HG03175 (cell line): ENCODE measurements at regions not wholly inside any gene's neighbourhood (a gene's known extent, or its start where the extent isn't known, plus 50 kb on each side); places are given as distances from the start of the nearest gene placed in this dataset.
"Not testable (repeated sequence)": the region's sequence is repeated elsewhere in the genome, so short reads cannot be mapped to it uniquely, and the experiment has no call there.

Experiments used
- ATAC-seq: cut with Tn5 transposase; IDR thresholded peaks from one replicate; pipeline ENCODE4 v1.9.1; 2021; ENCODE audit warnings: mild to moderate bottlenecking, moderate library complexity; ENCODE audit not compliant: unreplicated experiment

DNA sequence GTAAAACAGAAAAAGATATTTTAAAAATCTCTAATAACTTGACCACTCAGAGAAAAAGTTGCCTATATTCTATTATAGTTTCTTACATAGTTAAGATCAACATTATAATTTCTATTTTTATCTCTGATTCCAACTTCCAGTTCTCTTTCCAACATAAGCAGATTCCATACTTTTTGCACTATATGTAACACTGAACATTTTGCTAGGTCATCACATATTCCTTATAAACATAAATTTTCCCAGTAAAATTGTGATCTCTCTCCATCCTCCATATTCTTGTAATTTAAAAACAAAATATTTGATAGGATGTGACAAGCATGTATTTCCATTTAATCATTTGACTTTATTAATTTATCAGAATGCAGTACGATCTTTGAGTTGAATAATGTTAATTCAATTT lies 170.4 kb upstream of the THSD7A start:
- no peak for ATAC-seq

- no peak for ATAC-seq
These were observed 172.6 kb upstream of the THSD7A start for GRCh38 chr7:12004581-12004980.

DNA sequence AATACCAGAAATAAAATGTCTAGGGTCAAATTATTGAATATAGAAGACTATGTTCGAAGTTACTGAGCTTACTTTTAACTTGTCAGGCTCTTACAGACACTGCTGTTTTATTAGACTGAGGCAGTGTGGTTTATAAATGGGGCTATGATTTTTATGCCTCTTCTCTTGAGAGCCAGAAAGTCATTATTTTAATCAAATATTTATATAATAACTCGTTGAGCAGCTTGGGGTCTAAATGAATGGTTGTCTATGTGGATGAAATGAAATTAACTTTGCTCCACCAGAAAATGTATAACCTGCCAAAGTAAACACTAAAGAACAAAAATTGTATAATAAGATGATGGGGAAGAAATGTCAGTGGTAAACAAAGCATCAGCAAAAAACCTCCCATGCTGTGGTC lies 175.6 kb upstream of the THSD7A start:
- ATAC-seq = no peak

- no peak for ATAC-seq
These were observed 182.0 kb upstream of the THSD7A start for GRCh38 chr7:12013983-12014382.

- no peak for ATAC-seq
These were observed 184.4 kb upstream of the THSD7A start for GRCh38 chr7:12016439-12016838.

- no peak for ATAC-seq
These were observed 185.0 kb upstream of the THSD7A start for GRCh38 chr7:12017046-12017445.

GRCh38 chr7:12022011-12022410 lies 189.1 kb upstream of the TMEM106B start:
- not testable (repeated sequence) for ATAC-seq

GRCh38 chr7:12025246-12025645 lies 185.8 kb upstream of the TMEM106B start:
- no peak for ATAC-seq

DNA sequence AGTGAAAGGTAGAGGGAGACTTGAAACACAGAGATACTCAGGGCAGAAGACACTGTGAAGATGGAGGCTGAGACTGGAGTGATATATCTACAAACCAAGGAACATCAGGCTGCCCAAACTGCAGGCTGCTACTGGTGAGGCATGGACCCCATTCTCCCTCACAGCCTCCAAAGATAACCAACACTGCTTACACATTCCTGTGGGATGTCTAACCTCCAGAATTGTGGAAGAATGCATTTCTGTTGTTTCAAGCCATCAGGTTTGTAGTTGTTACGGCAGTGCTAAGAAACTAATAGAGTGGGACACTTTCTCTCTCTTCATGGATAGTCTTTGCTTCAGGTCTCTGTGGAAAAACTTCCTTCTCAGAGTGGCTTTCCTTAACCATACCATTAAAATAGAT lies 182.6 kb upstream of the TMEM106B start:
- ATAC-seq = no peak

GRCh38 chr7:12030116-12030515 lies 181.0 kb upstream of the TMEM106B start:
- ATAC-seq = no peak

DNA sequence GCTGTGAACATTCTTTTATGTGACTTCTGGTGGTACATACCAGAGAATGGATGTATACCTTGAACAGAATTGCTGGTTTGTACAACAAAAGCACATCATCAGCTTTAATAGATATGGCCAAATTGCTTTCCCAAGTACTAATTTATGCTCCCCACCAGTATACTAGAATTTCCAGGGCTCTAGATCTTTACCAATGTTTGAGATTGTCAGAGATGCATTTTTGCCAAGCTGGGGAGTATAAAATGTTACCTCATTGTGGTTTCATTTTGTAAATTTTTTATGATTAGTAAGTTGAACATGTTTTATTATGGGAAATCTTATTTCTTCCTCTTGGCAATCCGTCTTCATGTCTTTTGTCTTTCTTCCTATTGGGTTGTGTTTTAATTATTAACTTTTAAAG lies 179.9 kb upstream of the TMEM106B start:
- ATAC-seq = no peak

GRCh38 chr7:12031638-12032037 lies 179.5 kb upstream of the TMEM106B start:
- no peak for ATAC-seq

DNA sequence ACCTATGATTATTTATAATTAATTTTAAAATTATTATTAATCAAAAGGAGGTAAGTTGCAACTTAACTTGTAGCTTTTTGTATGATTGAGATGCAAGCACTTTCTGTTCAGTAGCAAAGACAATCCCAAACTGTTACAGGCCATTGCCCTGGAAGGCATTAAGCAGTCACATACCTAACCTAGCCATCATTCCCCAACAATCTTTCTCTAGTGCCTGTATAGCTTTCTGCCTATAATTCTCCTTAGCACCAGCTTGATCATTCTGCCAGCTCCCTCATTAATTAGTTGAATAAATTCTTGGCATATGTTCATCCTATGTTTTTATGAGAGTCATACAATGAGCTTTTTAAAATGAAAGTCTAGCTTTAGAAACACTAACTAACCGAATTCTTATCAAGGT lies 178.9 kb upstream of the TMEM106B start:
- no peak for ATAC-seq

- ATAC-seq = not testable (repeated sequence)
These were observed 167.6 kb upstream of the TMEM106B start for GRCh38 chr7:12043457-12043856.

DNA sequence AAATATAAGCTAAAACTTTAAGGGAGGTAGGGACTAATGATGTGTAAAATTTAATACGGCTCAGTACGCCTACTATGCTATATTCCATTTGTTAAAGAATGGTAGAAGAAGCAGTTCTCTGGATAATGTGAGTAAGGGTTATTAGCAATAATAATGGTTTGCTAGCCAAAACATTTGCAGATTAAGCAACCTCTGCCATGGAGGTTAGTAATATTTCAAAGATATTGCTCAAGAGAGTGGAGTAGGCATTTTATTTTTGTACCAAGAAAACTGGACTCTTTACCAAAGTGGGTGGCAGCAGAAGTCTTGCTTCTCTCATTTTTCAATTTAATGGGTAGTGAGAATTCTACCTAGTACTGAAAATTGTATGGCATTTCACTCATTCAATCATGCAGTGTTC lies 158.9 kb upstream of the TMEM106B start:
- ATAC-seq = no peak

- no peak for ATAC-seq
These were observed 157.5 kb upstream of the TMEM106B start for GRCh38 chr7:12053561-12053960.

DNA sequence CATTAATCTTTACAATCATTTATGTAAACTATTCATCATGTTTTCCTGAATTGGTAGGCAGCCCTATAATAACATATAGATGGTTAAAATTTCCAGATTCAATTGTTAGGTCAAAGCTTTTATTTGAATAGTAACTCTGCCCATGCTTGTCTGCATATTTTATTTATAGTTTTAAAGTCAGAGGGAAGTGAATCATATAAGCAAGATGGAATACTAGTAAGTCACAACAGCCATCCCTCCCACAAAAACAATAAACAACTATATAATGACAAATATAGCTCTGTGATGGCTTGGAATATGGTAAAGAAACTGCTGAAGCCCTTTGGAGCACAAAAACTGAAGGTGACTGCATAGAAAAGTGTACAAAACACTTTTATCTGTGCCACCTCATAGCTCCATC lies 156.3 kb upstream of the TMEM106B start:
- no peak for ATAC-seq

DNA sequence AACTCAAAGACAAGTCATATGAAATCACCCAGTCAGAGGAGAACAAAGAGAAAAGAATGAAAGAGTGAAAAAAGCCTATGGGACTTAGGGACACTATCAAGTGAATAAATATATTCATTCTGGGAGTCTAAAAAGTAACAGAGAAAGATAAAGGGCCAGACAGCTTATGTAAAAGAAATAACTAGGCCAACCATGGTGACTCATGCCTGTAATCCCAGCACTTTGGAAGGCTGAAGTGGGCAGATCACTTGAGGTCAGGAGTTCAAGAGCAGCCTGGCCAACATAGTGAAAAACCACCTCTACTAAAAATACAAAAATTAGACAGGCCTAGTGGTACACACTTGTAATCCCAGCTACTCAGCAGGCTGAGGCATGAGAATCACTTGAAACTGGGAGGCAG lies 154.7 kb upstream of the TMEM106B start:
- no peak for ATAC-seq

- ATAC-seq = no peak
These were observed 154.1 kb upstream of the TMEM106B start for GRCh38 chr7:12056977-12057376.

- ATAC-seq = peak; percentile 58
These were observed 149.0 kb upstream of the TMEM106B start for GRCh38 chr7:12062062-12062461.

DNA sequence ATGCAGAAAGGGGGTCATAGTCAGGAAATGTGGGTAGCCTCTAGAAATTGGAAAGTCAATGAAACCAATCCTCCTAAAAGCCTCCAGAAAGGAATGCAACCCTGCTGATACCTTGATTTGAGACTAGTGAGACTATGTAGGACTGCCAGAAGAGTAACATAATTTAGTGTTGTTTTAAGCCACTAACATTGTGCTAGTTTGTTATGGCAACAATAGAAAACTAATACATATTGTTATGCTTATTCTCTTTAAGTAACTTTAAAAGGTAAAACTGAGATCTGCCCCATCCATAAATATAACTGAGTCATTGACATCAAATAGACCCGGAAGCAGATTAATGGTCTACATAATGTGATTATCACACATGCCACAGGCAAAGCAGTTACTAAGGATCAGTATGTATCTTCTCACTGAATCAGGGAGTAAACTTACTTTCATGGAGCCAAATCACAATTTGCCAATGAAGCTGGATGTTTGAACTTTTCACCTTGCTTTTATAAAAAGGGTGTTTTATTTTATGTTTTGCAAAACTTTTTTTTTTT lies 146.4 kb upstream of the TMEM106B start:
- ATAC-seq = no peak

DNA sequence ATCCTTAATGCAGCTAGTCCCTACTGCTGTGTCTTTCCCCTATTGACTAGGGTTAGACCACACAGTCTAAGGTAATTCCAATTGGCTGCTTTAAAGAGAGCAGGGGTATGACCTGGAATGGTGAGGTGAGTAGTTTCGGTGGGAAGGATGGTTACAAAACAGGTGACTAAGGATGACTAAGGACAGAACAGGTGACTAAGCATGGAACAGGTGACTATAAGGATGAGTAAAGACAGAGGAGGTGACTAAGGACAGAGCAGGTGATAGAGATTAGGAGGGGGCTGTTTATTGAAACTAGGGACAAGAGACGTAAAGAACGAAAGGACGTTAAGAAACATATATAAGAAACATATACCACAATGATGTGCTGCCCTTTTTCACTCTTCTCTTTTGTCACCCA lies 145.1 kb upstream of the TMEM106B start:
- ATAC-seq = no peak

- no peak for ATAC-seq
These were observed 144.6 kb upstream of the TMEM106B start for GRCh38 chr7:12066521-12066920.
